Keratinocyte (primary cell): ENCODE measurements at regions not wholly inside any gene's neighbourhood (a gene's known extent, or its start where the extent isn't known, plus 50 kb on each side); places are given as distances from the start of the nearest gene placed in this dataset.
A peak's percentile ranks its signal among the peaks of the same experiment; 100 is the strongest.

Experiments used
- DNase-seq: peaks from one replicate; pipeline ENCODE4 v3.0.0-alpha.2; 2011; ENCODE audit warnings: low read depth, missing footprints, low spot score
- FAIRE-seq: peaks from 2 replicates; lab custom pipeline; 2011; peaks lifted over from hg19 to GRCh38; lab: Jason Lieb, UNC
- H2AFZ ChIP-seq: 2 replicates; pipeline ENCODE4 v1.6.0; 2012; ENCODE audit warnings: low read length, control low read depth, inconsistent platforms; ENCODE audit not compliant: control insufficient read depth
- H3K27ac ChIP-seq: 2 replicates; pipeline ENCODE4 v1.5.1; 2011; ENCODE audit warnings: low read length; ENCODE audit not compliant: control insufficient read depth, insufficient read depth
- H3K27me3 ChIP-seq: 3 replicates; pipeline ENCODE4 v1.6.0; 2011; ENCODE audit warnings: low read length; ENCODE audit not compliant: control insufficient read depth, insufficient read depth; ENCODE audit errors: extremely low read depth
- H3K36me3 ChIP-seq, 2 experiments: 2 replicates in 1 of 2; 3 replicates in 1 of 2; pipeline ENCODE4 v1.5.1; 2011; ENCODE audit warnings: low read length in 2 of 2, mild to moderate bottlenecking in 1 of 2; ENCODE audit not compliant: control insufficient read depth in 2 of 2, insufficient read depth in 2 of 2; ENCODE audit errors: extremely low read depth in 1 of 2
- H3K4me1 ChIP-seq: 3 replicates; pipeline ENCODE4 v1.5.1; 2011; ENCODE audit warnings: low read length; ENCODE audit not compliant: control insufficient read depth, insufficient read depth; ENCODE audit errors: extremely low read depth
- H3K4me2 ChIP-seq: 3 replicates; pipeline ENCODE4 v1.6.0; 2011; ENCODE audit warnings: low read depth, low read length; ENCODE audit not compliant: control insufficient read depth, insufficient read depth; ENCODE audit errors: extremely low read depth
- H3K4me3 ChIP-seq, 3 experiments: fragments of 200-600 bp in 1 of 3; sonication (generic) in 1 of 3; 2 replicates in 2 of 3; 3 replicates in 1 of 3; pipeline ENCODE4 v1.5.1; 2011 to 2016; ENCODE audit warnings: low read length in 3 of 3, mild to moderate bottlenecking in 3 of 3, control low read depth in 2 of 3, inconsistent platforms in 1 of 3, low read depth in 1 of 3, mixed read lengths in 1 of 3, mixed run types in 1 of 3, moderate library complexity in 1 of 3; ENCODE audit not compliant: control insufficient read depth in 2 of 3, insufficient read depth in 2 of 3; ENCODE audit errors: extremely low read depth in 1 of 3
- H3K79me2 ChIP-seq: 2 replicates; pipeline ENCODE4 v1.6.0; 2012; ENCODE audit warnings: low read length; ENCODE audit not compliant: control insufficient read depth, insufficient read depth
- H3K9ac ChIP-seq: 3 replicates; pipeline ENCODE4 v1.6.0; 2011; ENCODE audit warnings: low read length; ENCODE audit not compliant: control insufficient read depth, insufficient read depth; ENCODE audit errors: extremely low read depth
- H3K9me1 ChIP-seq: 3 replicates; pipeline ENCODE4 v1.6.0; 2011; ENCODE audit warnings: low read length; ENCODE audit not compliant: control insufficient read depth, insufficient read depth; ENCODE audit errors: extremely low read depth
- H3K9me3 ChIP-seq: 2 replicates; pipeline ENCODE4 v1.5.1; 2012; ENCODE audit warnings: low read depth, low read length; ENCODE audit not compliant: control insufficient read depth
- H4K20me1 ChIP-seq: 3 replicates; pipeline ENCODE4 v1.6.0; 2011; ENCODE audit warnings: low read length; ENCODE audit not compliant: control insufficient read depth, insufficient read depth; ENCODE audit errors: extremely low read depth
- EZH2 ChIP-seq: IDR thresholded peaks from one replicate; pipeline ENCODE4 v1.6.1; 2012; ENCODE audit warnings: inconsistent platforms, mild to moderate bottlenecking, low read length, moderate library complexity
- dilution Hi-C: fragments of 300-500 bp; cut with MboI; formaldehyde crosslinking; loops from one replicate; pipeline ENCODE4 v1.7.0; 2020; ENCODE audit warnings: low sequenced_read_pairs; ENCODE audit not compliant: extremely low pct_ligation_motif_present
- TF ChIP-seq, protein P1 (sequence below), 3 experiments: IDR thresholded peaks in 1 of 3; conservative IDR thresholded peaks in 1 of 3; optimal IDR thresholded peaks in 1 of 3; 2 replicates in 2 of 3; 3 replicates in 1 of 3; pipeline versions ENCODE3 to v1.5.1; 2011; ENCODE audit warnings: low read length in 3 of 3, mild to moderate bottlenecking in 3 of 3, moderate library complexity in 2 of 3, control low read depth in 1 of 3, inconsistent platforms in 1 of 3; ENCODE audit not compliant: insufficient read depth in 2 of 3; ENCODE audit errors: extremely low read depth in 1 of 3

DNA sequence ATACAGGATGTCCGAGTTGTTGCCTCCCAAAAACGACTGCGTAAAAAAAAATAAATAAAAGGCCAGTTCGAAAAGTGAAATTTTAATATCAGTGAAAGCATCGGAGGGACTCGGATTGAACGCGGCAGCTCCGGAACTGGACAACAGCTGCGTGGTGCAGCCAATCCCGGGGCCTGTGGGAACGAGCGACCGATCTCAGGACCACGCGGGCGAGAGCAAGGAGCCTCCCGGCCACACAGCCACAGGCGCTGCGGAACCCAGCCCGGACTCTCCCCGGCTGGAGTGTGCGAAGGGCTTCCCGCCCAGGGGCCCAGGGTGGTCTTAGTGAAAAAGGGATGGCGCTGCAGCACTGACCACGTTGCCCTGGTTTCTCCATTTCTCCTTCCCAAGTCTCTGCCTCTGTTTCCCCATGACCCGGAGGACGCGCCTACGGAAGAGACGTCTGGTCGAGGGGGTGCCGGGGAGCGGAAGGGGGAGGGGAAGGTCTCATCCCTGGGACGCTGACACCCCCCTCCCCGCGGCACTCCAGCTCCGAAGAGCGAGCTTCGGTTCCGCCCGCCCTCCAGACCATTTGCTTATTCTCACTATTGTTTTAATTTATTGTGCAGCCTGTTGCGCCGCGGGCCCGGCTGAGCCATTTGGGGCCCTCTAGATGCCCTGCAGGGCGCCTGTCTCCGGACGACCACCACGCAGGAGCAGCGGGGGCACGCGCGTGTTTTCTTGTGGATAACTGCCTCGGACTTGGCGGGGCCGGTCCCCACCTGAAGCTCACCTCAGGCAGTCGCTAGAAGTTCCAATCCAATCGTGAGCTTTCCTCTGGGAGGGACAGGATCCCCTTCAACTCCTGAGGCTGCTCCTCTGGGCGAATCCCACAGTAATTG is 303.0 kb downstream of the PARP8 start:
- H3K27ac ChIP-seq = no peak overlapping the region
- no peaks in the 10 kb centered on the region for H3K79me2 ChIP-seq
- H3K36me3 ChIP-seq = no peaks in the 10 kb centered on the region
- peaks cover 52% of the 10 kb centered on the region for H3K27me3 ChIP-seq
- H2AFZ ChIP-seq = no peak overlapping the region
- dilution Hi-C loops = no loop called here
- peaks cover 6% of the 10 kb centered on the region for H3K4me1 ChIP-seq
- no peak for DNase-seq
- no peaks in the 10 kb centered on the region for H3K9me3 ChIP-seq
- H3K4me3 ChIP-seq = peak overlapping the region in 2 of 3 experiments; percentile 2 to 38
- H3K9me1 ChIP-seq = no peaks in the 10 kb centered on the region
- H4K20me1 ChIP-seq = no peaks in the 10 kb centered on the region
- peak overlapping the region; percentile 74 for H3K4me2 ChIP-seq
- no peak overlapping the region for H3K9ac ChIP-seq
- no peak for FAIRE-seq
- TF ChIP-seq EZH2 = peak; percentile 45
- TF ChIP-seq, protein P1, sequence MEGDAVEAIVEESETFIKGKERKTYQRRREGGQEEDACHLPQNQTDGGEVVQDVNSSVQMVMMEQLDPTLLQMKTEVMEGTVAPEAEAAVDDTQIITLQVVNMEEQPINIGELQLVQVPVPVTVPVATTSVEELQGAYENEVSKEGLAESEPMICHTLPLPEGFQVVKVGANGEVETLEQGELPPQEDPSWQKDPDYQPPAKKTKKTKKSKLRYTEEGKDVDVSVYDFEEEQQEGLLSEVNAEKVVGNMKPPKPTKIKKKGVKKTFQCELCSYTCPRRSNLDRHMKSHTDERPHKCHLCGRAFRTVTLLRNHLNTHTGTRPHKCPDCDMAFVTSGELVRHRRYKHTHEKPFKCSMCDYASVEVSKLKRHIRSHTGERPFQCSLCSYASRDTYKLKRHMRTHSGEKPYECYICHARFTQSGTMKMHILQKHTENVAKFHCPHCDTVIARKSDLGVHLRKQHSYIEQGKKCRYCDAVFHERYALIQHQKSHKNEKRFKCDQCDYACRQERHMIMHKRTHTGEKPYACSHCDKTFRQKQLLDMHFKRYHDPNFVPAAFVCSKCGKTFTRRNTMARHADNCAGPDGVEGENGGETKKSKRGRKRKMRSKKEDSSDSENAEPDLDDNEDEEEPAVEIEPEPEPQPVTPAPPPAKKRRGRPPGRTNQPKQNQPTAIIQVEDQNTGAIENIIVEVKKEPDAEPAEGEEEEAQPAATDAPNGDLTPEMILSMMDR (optimal IDR thresholded peaks at IDR 0.05 in 1 of 3, IDR thresholded peaks at IDR 0.05 in 1 of 3, conservative IDR thresholded peaks at IDR 0.05 in 1 of 3; ENCODE audit: extremely low read depth in 1 of 3, insufficient read depth in 2 of 3, low read length in 3 of 3) = no peak

- no peaks in the 10 kb centered on the region for H3K79me2 ChIP-seq
- FAIRE-seq = no peak
- dilution Hi-C loops = no loop called here
- H2AFZ ChIP-seq = no peak overlapping the region
- DNase-seq = no peak
- no peaks in the 10 kb centered on the region for H3K4me1 ChIP-seq
- no peaks in the 10 kb centered on the region for H3K9me1 ChIP-seq
- H3K4me2 ChIP-seq = no peak overlapping the region
- no peak overlapping the region for H3K4me3 ChIP-seq
- no peaks in the 10 kb centered on the region for H4K20me1 ChIP-seq
- TF ChIP-seq EZH2 = no peak
- TF ChIP-seq, protein P1 (optimal IDR thresholded peaks at IDR 0.05 in 1 of 3, IDR thresholded peaks at IDR 0.05 in 1 of 3, conservative IDR thresholded peaks at IDR 0.05 in 1 of 3; ENCODE audit: extremely low read depth in 1 of 3, insufficient read depth in 2 of 3, low read length in 3 of 3) = no peak
- no peak overlapping the region for H3K9ac ChIP-seq
- H3K9me3 ChIP-seq = no peaks in the 10 kb centered on the region
- no peaks in the 10 kb centered on the region for H3K27me3 ChIP-seq
- H3K27ac ChIP-seq = no peak overlapping the region
- H3K36me3 ChIP-seq = no peaks in the 10 kb centered on the region
Observed at GRCh38 chr5:50975840-50976239, 309.4 kb downstream of the PARP8 start.
